PC-9 (cell line): ENCODE measurements at regions not wholly inside any gene's neighbourhood (a gene's known extent, or its start where the extent isn't known, plus 50 kb on each side); places are given as distances from the start of the nearest gene placed in this dataset.

Experiments
- BruUV-seq: library from RNA; stranded (reverse); fragments of 400-500 nt; replicated peaks from 2 replicates; lab custom pipeline; 2021; lab: Mats Ljungman, UMichigan
- CTCF ChIA-PET: fragments of 300-600 bp; sonication (Branson Sonifier 250); formaldehyde crosslinking; loops from one replicate; lab custom pipeline; 2022; ENCODE audit warnings: antibody characterized with exemption; lab: Charles Lee
- POLR2A ChIA-PET: fragments of 300-600 bp; sonication (Branson Sonifier 250); formaldehyde crosslinking; loops from one replicate; lab custom pipeline; 2022; ENCODE audit warnings: antibody characterized with exemption; ENCODE audit not compliant: unreplicated experiment; lab: Charles Lee
- DNase-seq, 2 experiments: peaks; one replicate each; pipeline versions ENCODE4 v3.0.0 to v3.0.0-alpha.2; 2015 to 2022; ENCODE audit warnings: mixed read lengths in 1 of 2
- H2AFZ ChIP-seq: fragments of 200-600 bp; sonication (generic); 2 replicates; pipeline ENCODE4 v1.8.1; 2017; ENCODE audit warnings: antibody characterized with exemption
- H3F3A ChIP-seq: fragments of 200-600 bp; sonication (generic); 2 replicates; pipeline ENCODE4 v1.8.1; 2017; ENCODE audit warnings: antibody characterized with exemption, mild to moderate bottlenecking, low read depth; ENCODE audit not compliant: insufficient read depth
- H3K27ac ChIP-seq: fragments of 200-600 bp; sonication (generic); 2 replicates; pipeline ENCODE4 v1.6.1; 2016; ENCODE audit warnings: mixed run types
- H3K27me3 ChIP-seq: fragments of 200-600 bp; sonication (generic); 2 replicates; pipeline ENCODE4 v1.6.1; 2016; ENCODE audit warnings: low read depth, mixed run types; ENCODE audit not compliant: insufficient read depth
- H3K36me3 ChIP-seq: fragments of 200-600 bp; sonication (generic); 2 replicates; pipeline ENCODE4 v1.6.1; 2016; ENCODE audit warnings: low read depth, mixed run types
- H3K4me1 ChIP-seq: fragments of 200-600 bp; sonication (generic); replicated peaks from 2 replicates; pipeline ENCODE4 v1.6.1; 2016; ENCODE audit warnings: mixed run types; ENCODE audit not compliant: insufficient read depth
- H3K4me2 ChIP-seq: fragments of 200-600 bp; sonication (generic); 2 replicates; pipeline ENCODE4 v1.6.1; 2017; ENCODE audit warnings: mixed run types
- H3K4me3 ChIP-seq: fragments of 200-600 bp; sonication (generic); 2 replicates; pipeline ENCODE4 v1.6.1; 2016; ENCODE audit warnings: mixed run types
- H3K79me2 ChIP-seq: fragments of 200-600 bp; sonication (generic); 2 replicates; pipeline ENCODE4 v1.6.1; 2017; ENCODE audit warnings: low read depth, mixed run types
- H3K9me2 ChIP-seq: fragments of 200-600 bp; sonication (generic); 2 replicates; pipeline ENCODE4 v1.8.1; 2017; ENCODE audit warnings: mild to moderate bottlenecking; ENCODE audit not compliant: insufficient read depth
- H3K9me3 ChIP-seq: fragments of 200-600 bp; sonication (generic); 2 replicates; pipeline ENCODE4 v1.8.1; 2016; ENCODE audit warnings: low read depth; ENCODE audit not compliant: insufficient read depth
- H4K20me1 ChIP-seq: fragments of 200-600 bp; sonication (generic); 2 replicates; pipeline ENCODE4 v1.8.1; 2017; ENCODE audit not compliant: insufficient read depth
- CTCF ChIP-seq: fragments of 200-600 bp; sonication (generic); conservative IDR thresholded peaks from 2 replicates; pipeline ENCODE4 v1.6.1; 2017; ENCODE audit warnings: mixed run types, antibody characterized with exemption, mild to moderate bottlenecking, moderate library complexity
- EZH2 ChIP-seq: fragments of 200-600 bp; sonication (generic); IDR thresholded peaks from 2 replicates; pipeline ENCODE4 v1.8.0; 2017; ENCODE audit warnings: antibody characterized with exemption, low read depth
- intact Hi-C: fragments of 100-400 bp; cut with micrococcal nuclease; formaldehyde crosslinking; loops from one replicate; pipeline ENCODE4 v1.10.0; 2022; ENCODE audit not compliant: unreplicated experiment

- intact Hi-C loops: no loop called here
- H2AFZ ChIP-seq: no peak overlapping the region
- H3K4me3 ChIP-seq: no peak overlapping the region
- H3K9me3 ChIP-seq: no peaks in the 10 kb centered on the region
- no peaks in the 10 kb centered on the region for H4K20me1 ChIP-seq
- no peaks in the 10 kb centered on the region for H3F3A ChIP-seq
- no peak for DNase-seq
- no peak for TF ChIP-seq CTCF
- TF ChIP-seq EZH2: no peak
- H3K27ac ChIP-seq: no peak overlapping the region
- no peaks in the 10 kb centered on the region for H3K4me1 ChIP-seq
- H3K4me2 ChIP-seq: no peak overlapping the region
- POLR2A ChIA-PET: no interaction called here
- H3K9me2 ChIP-seq: no peaks in the 10 kb centered on the region
- peaks cover 4% of the 10 kb centered on the region; the same call in 1 of the 2 replicates for H3K27me3 ChIP-seq
- H3K36me3 ChIP-seq: no peaks in the 10 kb centered on the region
- BruUV-seq: no TSS peak
- CTCF ChIA-PET: no interaction called here
- no peaks in the 10 kb centered on the region for H3K79me2 ChIP-seq
Observed at GRCh38 chr2:66331176-66331575, 103.7 kb upstream of the MEIS1 start.

GRCh38 chr2:66329081-66329605 is 105.8 kb upstream of the MEIS1 start:
- intact Hi-C loops: no loop called here
- Histone ChIP-seq H3K4me2 (no peak overlapping the region), H3K9me2 (no peaks in the 10 kb centered on the region), H3K27me3 (peaks cover 4% of the 10 kb centered on the region; the same call in 1 of the 2 replicates), H3K9me3 (no peaks in the 10 kb centered on the region), H3K4me1 (no peaks in the 10 kb centered on the region), H4K20me1 (no peaks in the 10 kb centered on the region), H3K4me3 (no peak overlapping the region), H3K27ac (no peak overlapping the region), H2AFZ (no peak overlapping the region), H3F3A (no peaks in the 10 kb centered on the region), H3K79me2 (no peaks in the 10 kb centered on the region), H3K36me3 (no peaks in the 10 kb centered on the region)
- ChIA-PET CTCF (no interaction called here), POLR2A (no interaction called here)
- no peak for DNase-seq
- TF ChIP-seq EZH2: no peak
- TF ChIP-seq CTCF: no peak
- BruUV-seq: no TSS peak

- Histone ChIP-seq H3K9me3 (no peaks in the 10 kb centered on the region), H2AFZ (no peak overlapping the region), H3K4me3 (no peak overlapping the region), H3K4me2 (no peak overlapping the region), H3K9me2 (no peaks in the 10 kb centered on the region), H3K27me3 (peaks cover 4% of the 10 kb centered on the region; the same call in 1 of the 2 replicates), H3F3A (no peaks in the 10 kb centered on the region), H3K27ac (no peak overlapping the region), H3K36me3 (no peaks in the 10 kb centered on the region), H4K20me1 (no peaks in the 10 kb centered on the region), H3K4me1 (no peaks in the 10 kb centered on the region), H3K79me2 (no peaks in the 10 kb centered on the region)
- TF ChIP-seq EZH2: no peak
- no peak for TF ChIP-seq CTCF
- BruUV-seq: no TSS peak
- no peak for DNase-seq
- ChIA-PET CTCF (no interaction called here), POLR2A (no interaction called here)
- intact Hi-C loops: no loop called here
Observed at GRCh38 chr2:66327066-66327740, 107.7 kb upstream of the MEIS1 start.
